HG02759 (cell line): ENCODE measurements at regions not wholly inside any gene's neighbourhood (a gene's known extent, or its start where the extent isn't known, plus 50 kb on each side); places are given as distances from the start of the nearest gene placed in this dataset.
"Not testable (repeated sequence)": the region's sequence is repeated elsewhere in the genome, so short reads cannot be mapped to it uniquely, and the experiment has no call there.

Experiments used
- ATAC-seq: cut with Tn5 transposase; IDR thresholded peaks from one replicate; pipeline ENCODE4 v1.9.1; 2021; ENCODE audit warnings: mild to moderate bottlenecking, moderate library complexity; ENCODE audit not compliant: unreplicated experiment

GRCh38 chr19:31840371-31840770 is 491.1 kb upstream of the TSHZ3 start:
- no peak for ATAC-seq

- no peak for ATAC-seq
Observed at GRCh38 chr19:31841755-31842154, 492.5 kb upstream of the TSHZ3 start.

- ATAC-seq: no peak
Observed at GRCh38 chr19:31863122-31863521, 482.3 kb upstream of the ZNF507 start.

GRCh38 chr19:31874313-31874712 is 471.1 kb upstream of the ZNF507 start:
- no peak for ATAC-seq

- ATAC-seq: no peak
Observed at GRCh38 chr19:31875591-31875990, 469.8 kb upstream of the ZNF507 start.

- no peak for ATAC-seq
Observed at GRCh38 chr19:31880283-31880682, 465.1 kb upstream of the ZNF507 start.

- ATAC-seq: no peak
Observed at GRCh38 chr19:31881988-31882387, 463.4 kb upstream of the ZNF507 start.

GRCh38 chr19:31882709-31883108 is 462.7 kb upstream of the ZNF507 start:
- no peak for ATAC-seq

- ATAC-seq: no peak
Observed at GRCh38 chr19:31883296-31883990, 462.0 kb upstream of the ZNF507 start.

GRCh38 chr19:31885280-31885853 is 460.0 kb upstream of the ZNF507 start:
- ATAC-seq: no peak

- no peak for ATAC-seq
Observed at GRCh38 chr19:31890230-31890629, 455.2 kb upstream of the ZNF507 start.

GRCh38 chr19:31892060-31892459 is 453.4 kb upstream of the ZNF507 start:
- ATAC-seq: no peak

- ATAC-seq: not testable (repeated sequence)
Observed at GRCh38 chr19:31893491-31893890, 451.9 kb upstream of the ZNF507 start.

- no peak for ATAC-seq
Observed at GRCh38 chr19:31894451-31894850, 451.0 kb upstream of the ZNF507 start.

- ATAC-seq: no peak
Observed at GRCh38 chr19:31897292-31897691, 448.1 kb upstream of the ZNF507 start.

GRCh38 chr19:31900991-31901390 is 444.4 kb upstream of the ZNF507 start:
- no peak for ATAC-seq

- ATAC-seq: no peak
Observed at GRCh38 chr19:31902821-31903220, 442.6 kb upstream of the ZNF507 start.

GRCh38 chr19:31903979-31904378 is 441.4 kb upstream of the ZNF507 start:
- ATAC-seq: no peak

- ATAC-seq: no peak
Observed at GRCh38 chr19:31906111-31906871, 439.1 kb upstream of the ZNF507 start.

GRCh38 chr19:31907661-31908060 is 437.7 kb upstream of the ZNF507 start:
- no peak for ATAC-seq

GRCh38 chr19:31908080-31908479 is 437.3 kb upstream of the ZNF507 start:
- no peak for ATAC-seq
